HL-60 (cell line): ENCODE measurements at regions not wholly inside any gene's neighbourhood (a gene's known extent, or its start where the extent isn't known, plus 50 kb on each side); places are given as distances from the start of the nearest gene placed in this dataset.

Experiments used
- CTCF ChIP-seq: IDR thresholded peaks from one replicate; pipeline ENCODE4 v1.5.1; 2011; ENCODE audit warnings: low read length, control low read depth, inconsistent platforms; ENCODE audit not compliant: insufficient read depth
- GABPA ChIP-seq: IDR thresholded peaks from 2 replicates; pipeline ENCODE4 v1.6.1; 2012; ENCODE audit warnings: low read depth
- POLR2AphosphoS5 ChIP-seq: IDR thresholded peaks from 2 replicates; pipeline ENCODE4 v1.6.1; 2012; ENCODE audit warnings: low read depth
- TF ChIP-seq, protein P1 (sequence below): IDR thresholded peaks from 2 replicates; pipeline ENCODE4 v1.6.1; 2012; ENCODE audit warnings: low read depth; ENCODE audit not compliant: insufficient replicate concordance

GRCh38 chr6:27592481-27593199 is 119.7 kb upstream of the ZNF184 start:
- TF ChIP-seq CTCF (no peak), GABPA (no peak), POLR2AphosphoS5 (no peak)
- TF ChIP-seq, protein P1, sequence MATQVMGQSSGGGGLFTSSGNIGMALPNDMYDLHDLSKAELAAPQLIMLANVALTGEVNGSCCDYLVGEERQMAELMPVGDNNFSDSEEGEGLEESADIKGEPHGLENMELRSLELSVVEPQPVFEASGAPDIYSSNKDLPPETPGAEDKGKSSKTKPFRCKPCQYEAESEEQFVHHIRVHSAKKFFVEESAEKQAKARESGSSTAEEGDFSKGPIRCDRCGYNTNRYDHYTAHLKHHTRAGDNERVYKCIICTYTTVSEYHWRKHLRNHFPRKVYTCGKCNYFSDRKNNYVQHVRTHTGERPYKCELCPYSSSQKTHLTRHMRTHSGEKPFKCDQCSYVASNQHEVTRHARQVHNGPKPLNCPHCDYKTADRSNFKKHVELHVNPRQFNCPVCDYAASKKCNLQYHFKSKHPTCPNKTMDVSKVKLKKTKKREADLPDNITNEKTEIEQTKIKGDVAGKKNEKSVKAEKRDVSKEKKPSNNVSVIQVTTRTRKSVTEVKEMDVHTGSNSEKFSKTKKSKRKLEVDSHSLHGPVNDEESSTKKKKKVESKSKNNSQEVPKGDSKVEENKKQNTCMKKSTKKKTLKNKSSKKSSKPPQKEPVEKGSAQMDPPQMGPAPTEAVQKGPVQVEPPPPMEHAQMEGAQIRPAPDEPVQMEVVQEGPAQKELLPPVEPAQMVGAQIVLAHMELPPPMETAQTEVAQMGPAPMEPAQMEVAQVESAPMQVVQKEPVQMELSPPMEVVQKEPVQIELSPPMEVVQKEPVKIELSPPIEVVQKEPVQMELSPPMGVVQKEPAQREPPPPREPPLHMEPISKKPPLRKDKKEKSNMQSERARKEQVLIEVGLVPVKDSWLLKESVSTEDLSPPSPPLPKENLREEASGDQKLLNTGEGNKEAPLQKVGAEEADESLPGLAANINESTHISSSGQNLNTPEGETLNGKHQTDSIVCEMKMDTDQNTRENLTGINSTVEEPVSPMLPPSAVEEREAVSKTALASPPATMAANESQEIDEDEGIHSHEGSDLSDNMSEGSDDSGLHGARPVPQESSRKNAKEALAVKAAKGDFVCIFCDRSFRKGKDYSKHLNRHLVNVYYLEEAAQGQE = peak; percentile 78
